ENCODE measurements at regions not wholly inside any gene's neighbourhood (a gene's known extent, or its start where the extent isn't known, plus 50 kb on each side); places are given as distances from the start of the nearest gene placed in this dataset.

DNA sequence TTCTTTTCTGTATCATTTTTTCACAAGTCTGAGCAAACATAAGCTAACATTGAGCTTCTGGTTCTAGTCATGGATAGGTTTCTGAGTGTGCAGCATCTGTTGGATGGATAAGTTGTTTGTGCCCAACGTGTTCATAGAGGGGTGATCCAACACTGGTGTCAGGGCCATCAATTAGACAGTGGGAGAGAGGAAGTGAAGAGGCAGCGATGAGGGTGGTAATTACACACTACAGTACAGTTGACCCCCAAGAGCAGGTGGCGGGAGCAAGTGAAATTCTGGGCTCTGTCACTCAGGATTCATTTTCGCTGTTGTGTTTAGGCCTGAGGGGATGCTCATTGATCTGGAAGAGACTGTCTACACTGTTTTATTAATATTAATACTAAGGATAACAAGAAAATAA, 180.0 kb upstream of the CXCR4 start:
- H3K36me3 Mint-ChIP-seq (ENCODE audit: low read depth, unreplicated experiment) = no peaks in the 10 kb centered on the region
- Histone ChIP-seq H4K20me1 (ENCODE audit: insufficient read depth, low read length) (no peaks in the 10 kb centered on the region), H3K27ac (ENCODE audit: low read depth, low read length) (no peak overlapping the region), H3K27me3 (ENCODE audit: insufficient read depth, low read length) (no peaks in the 10 kb centered on the region), H3K4me2 (ENCODE audit: low read length) (no peak overlapping the region), H3K79me2 (ENCODE audit: insufficient read depth, low read length) (no peaks in the 10 kb centered on the region), H3K4me3 (ENCODE audit: insufficient read depth, low read depth, low read length) (no peak overlapping the region), H2AFZ (ENCODE audit: low read depth, low read length) (no peak overlapping the region), H3K36me3 (ENCODE audit: insufficient read depth, low read length) (no peaks in the 10 kb centered on the region), H3K4me1 (ENCODE audit: insufficient read depth, low read length) (no peaks in the 10 kb centered on the region), H3K9me3 (ENCODE audit: insufficient read depth, low read depth, low read length) (no peaks in the 10 kb centered on the region), H3K9ac (ENCODE audit: low read length) (no peak overlapping the region)
- H3K4me1 Mint-ChIP-seq (ENCODE audit: low read depth, unreplicated experiment) = no peaks in the 10 kb centered on the region
- peaks cover 5% of the 10 kb centered on the region for H3K27me3 Mint-ChIP-seq (ENCODE audit: low read depth, unreplicated experiment)
- no peaks in the 10 kb centered on the region for H3K9me3 Mint-ChIP-seq (ENCODE audit: unreplicated experiment)
- H3K4me3 Mint-ChIP-seq (ENCODE audit: unreplicated experiment) = no peak overlapping the region
- DNase-seq (ENCODE audit: low read depth) (no peak), FAIRE-seq (no peak)
- no peak overlapping the region for H3K27ac Mint-ChIP-seq (ENCODE audit: unreplicated experiment)
- TF ChIP-seq, protein P1, sequence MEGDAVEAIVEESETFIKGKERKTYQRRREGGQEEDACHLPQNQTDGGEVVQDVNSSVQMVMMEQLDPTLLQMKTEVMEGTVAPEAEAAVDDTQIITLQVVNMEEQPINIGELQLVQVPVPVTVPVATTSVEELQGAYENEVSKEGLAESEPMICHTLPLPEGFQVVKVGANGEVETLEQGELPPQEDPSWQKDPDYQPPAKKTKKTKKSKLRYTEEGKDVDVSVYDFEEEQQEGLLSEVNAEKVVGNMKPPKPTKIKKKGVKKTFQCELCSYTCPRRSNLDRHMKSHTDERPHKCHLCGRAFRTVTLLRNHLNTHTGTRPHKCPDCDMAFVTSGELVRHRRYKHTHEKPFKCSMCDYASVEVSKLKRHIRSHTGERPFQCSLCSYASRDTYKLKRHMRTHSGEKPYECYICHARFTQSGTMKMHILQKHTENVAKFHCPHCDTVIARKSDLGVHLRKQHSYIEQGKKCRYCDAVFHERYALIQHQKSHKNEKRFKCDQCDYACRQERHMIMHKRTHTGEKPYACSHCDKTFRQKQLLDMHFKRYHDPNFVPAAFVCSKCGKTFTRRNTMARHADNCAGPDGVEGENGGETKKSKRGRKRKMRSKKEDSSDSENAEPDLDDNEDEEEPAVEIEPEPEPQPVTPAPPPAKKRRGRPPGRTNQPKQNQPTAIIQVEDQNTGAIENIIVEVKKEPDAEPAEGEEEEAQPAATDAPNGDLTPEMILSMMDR (IDR thresholded peaks at IDR 0.05; ENCODE audit: insufficient read depth, low read depth, low read length) = no peak
- no peak for TF ChIP-seq EZH2 (IDR thresholded peaks at IDR 0.05; ENCODE audit: insufficient read depth, low read length)

DNA sequence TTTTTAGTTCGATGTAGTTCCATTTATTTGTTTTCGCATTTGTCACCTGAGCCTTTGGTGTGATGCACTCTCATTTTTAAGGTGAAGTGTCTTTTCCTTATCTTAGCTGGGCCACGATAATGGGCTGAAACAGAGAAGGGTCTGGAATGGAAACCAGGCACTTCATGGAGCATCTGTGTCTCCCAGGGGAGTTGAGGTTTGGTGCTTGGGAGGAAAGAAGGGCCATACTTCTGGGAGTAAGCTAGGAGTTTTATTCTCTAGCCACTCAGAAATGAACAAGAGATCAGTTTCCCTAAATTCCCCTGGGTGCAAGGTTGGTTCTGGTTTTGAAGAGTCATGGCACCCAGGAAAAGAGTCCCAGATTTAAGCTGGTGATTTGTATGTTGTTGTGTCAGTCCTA, 179.4 kb upstream of the CXCR4 start:
- FAIRE-seq = no peak

DNA sequence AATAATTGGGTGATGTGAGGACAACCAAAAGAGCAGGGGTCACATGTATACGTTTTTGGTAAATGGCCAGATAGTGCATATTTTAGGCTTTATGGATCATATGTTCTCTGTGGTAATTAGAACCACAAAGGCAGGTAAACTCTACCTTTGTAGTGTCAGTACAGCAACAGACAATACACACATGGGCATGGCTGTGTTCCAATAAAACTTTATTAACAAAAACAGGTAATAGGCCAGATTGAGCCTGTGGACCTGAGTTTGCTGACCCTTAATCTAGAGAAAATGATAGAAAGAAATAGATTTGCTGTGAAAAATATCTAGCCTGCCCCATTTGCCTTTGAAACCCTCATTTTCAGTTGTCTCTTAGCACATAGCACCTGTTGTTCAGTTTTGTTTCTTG, 177.2 kb upstream of the CXCR4 start:
- Histone ChIP-seq H3K27me3 (ENCODE audit: insufficient read depth, low read length) (no peaks in the 10 kb centered on the region), H3K9ac (ENCODE audit: low read length) (no peak overlapping the region), H3K79me2 (ENCODE audit: insufficient read depth, low read length) (no peaks in the 10 kb centered on the region), H3K27ac (ENCODE audit: low read depth, low read length) (no peak overlapping the region), H2AFZ (ENCODE audit: low read depth, low read length) (no peak overlapping the region), H3K9me3 (ENCODE audit: insufficient read depth, low read depth, low read length) (no peaks in the 10 kb centered on the region), H3K36me3 (ENCODE audit: insufficient read depth, low read length) (no peaks in the 10 kb centered on the region), H3K4me2 (ENCODE audit: low read length) (no peak overlapping the region), H3K4me3 (ENCODE audit: insufficient read depth, low read depth, low read length) (no peak overlapping the region), H3K4me1 (ENCODE audit: insufficient read depth, low read length) (no peaks in the 10 kb centered on the region), H4K20me1 (ENCODE audit: insufficient read depth, low read length) (no peaks in the 10 kb centered on the region)
- H3K27me3 Mint-ChIP-seq (ENCODE audit: low read depth, unreplicated experiment) = no peaks in the 10 kb centered on the region
- no peaks in the 10 kb centered on the region for H3K4me1 Mint-ChIP-seq (ENCODE audit: low read depth, unreplicated experiment)
- H3K4me3 Mint-ChIP-seq (ENCODE audit: unreplicated experiment) = no peak overlapping the region
- TF ChIP-seq, protein P1 (IDR thresholded peaks at IDR 0.05; ENCODE audit: insufficient read depth, low read depth, low read length) = no peak
- no peak for TF ChIP-seq EZH2 (IDR thresholded peaks at IDR 0.05; ENCODE audit: insufficient read depth, low read length)
- peaks cover 3% of the 10 kb centered on the region for H3K9me3 Mint-ChIP-seq (ENCODE audit: unreplicated experiment)
- FAIRE-seq (no peak), DNase-seq (ENCODE audit: low read depth) (no peak)
- H3K36me3 Mint-ChIP-seq (ENCODE audit: low read depth, unreplicated experiment) = no peaks in the 10 kb centered on the region
- H3K27ac Mint-ChIP-seq (ENCODE audit: unreplicated experiment) = no peak overlapping the region

More for the DNA sequence above, 179.4 kb upstream of the CXCR4 start:
- Histone ChIP-seq H3K4me3 (ENCODE audit: insufficient read depth, low read depth, low read length) (no peak overlapping the region), H3K27me3 (ENCODE audit: insufficient read depth, low read length) (no peaks in the 10 kb centered on the region), H3K27ac (ENCODE audit: low read depth, low read length) (no peak overlapping the region), H3K79me2 (ENCODE audit: insufficient read depth, low read length) (no peaks in the 10 kb centered on the region), H4K20me1 (ENCODE audit: insufficient read depth, low read length) (no peaks in the 10 kb centered on the region), H3K9ac (ENCODE audit: low read length) (no peak overlapping the region), H3K9me3 (ENCODE audit: insufficient read depth, low read depth, low read length) (no peaks in the 10 kb centered on the region), H3K36me3 (ENCODE audit: insufficient read depth, low read length) (no peaks in the 10 kb centered on the region), H3K4me1 (ENCODE audit: insufficient read depth, low read length) (no peaks in the 10 kb centered on the region), H3K4me2 (ENCODE audit: low read length) (no peak overlapping the region), H2AFZ (ENCODE audit: low read depth, low read length) (no peak overlapping the region)
- no peak for TF ChIP-seq EZH2 (IDR thresholded peaks at IDR 0.05; ENCODE audit: insufficient read depth, low read length)
- TF ChIP-seq, protein P1 (IDR thresholded peaks at IDR 0.05; ENCODE audit: insufficient read depth, low read depth, low read length) = no peak
- H3K36me3 Mint-ChIP-seq (ENCODE audit: low read depth, unreplicated experiment) = no peaks in the 10 kb centered on the region
- no peaks in the 10 kb centered on the region for H3K9me3 Mint-ChIP-seq (ENCODE audit: unreplicated experiment)
- H3K27ac Mint-ChIP-seq (ENCODE audit: unreplicated experiment) = no peak overlapping the region
- H3K27me3 Mint-ChIP-seq (ENCODE audit: low read depth, unreplicated experiment) = peaks cover 5% of the 10 kb centered on the region
- H3K4me1 Mint-ChIP-seq (ENCODE audit: low read depth, unreplicated experiment) = no peaks in the 10 kb centered on the region
- no peak for DNase-seq (ENCODE audit: low read depth)
- H3K4me3 Mint-ChIP-seq (ENCODE audit: unreplicated experiment) = no peak overlapping the region
